ENCODE measurements at regions not wholly inside any gene's neighbourhood (a gene's known extent, or its start where the extent isn't known, plus 50 kb on each side); places are given as distances from the start of the nearest gene placed in this dataset.

- Mint-ChIP-seq H3K36me3 (no peaks in the 10 kb centered on the region), H3K4me1 (ENCODE audit: low read depth) (no peaks in the 10 kb centered on the region), H3K27ac (no peak overlapping the region), H3K4me3 (no peak overlapping the region), H3K27me3 (no peaks in the 10 kb centered on the region), H3K9me3 (ENCODE audit: low read depth) (peaks cover 4% of the 10 kb centered on the region)
Measured at GRCh38 chr12:126860210-126860609, 1406.8 kb upstream of the TMEM132C start.

DNA sequence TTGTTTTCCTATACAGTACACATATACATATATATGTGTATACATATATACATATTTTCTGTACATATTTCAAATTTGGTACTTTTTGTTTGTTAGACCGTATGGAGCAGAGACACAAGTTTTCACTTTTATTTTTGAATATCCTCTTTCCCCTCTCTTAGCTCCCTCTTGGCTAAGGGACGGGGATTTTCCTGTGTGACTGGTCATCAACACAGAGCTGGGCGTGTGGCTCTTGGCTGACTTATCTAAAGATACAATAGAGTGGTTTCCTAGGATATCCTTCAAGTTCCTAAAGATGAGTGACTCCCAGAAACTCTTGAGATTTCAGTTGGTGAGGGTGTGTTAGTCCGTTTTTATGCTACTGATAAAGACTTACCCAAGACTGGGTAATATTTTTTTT is 1404.5 kb upstream of the TMEM132C start:
- Mint-ChIP-seq H3K9me3 (ENCODE audit: low read depth) (peaks cover 4% of the 10 kb centered on the region), H3K4me1 (ENCODE audit: low read depth) (no peaks in the 10 kb centered on the region), H3K36me3 (no peaks in the 10 kb centered on the region), H3K4me3 (no peak overlapping the region), H3K27ac (no peak overlapping the region), H3K27me3 (no peaks in the 10 kb centered on the region)

- H3K36me3 Mint-ChIP-seq, result peaks cover 2% of the 10 kb centered on the region
- H3K27ac Mint-ChIP-seq, result no peak overlapping the region
- H3K4me3 Mint-ChIP-seq, result no peak overlapping the region
- no peaks in the 10 kb centered on the region for H3K27me3 Mint-ChIP-seq
- no peaks in the 10 kb centered on the region for H3K4me1 Mint-ChIP-seq (ENCODE audit: low read depth)
- H3K9me3 Mint-ChIP-seq (ENCODE audit: low read depth), result no peaks in the 10 kb centered on the region
Measured at GRCh38 chr12:126869644-126870043, 1397.3 kb upstream of the TMEM132C start.

GRCh38 chr12:126873701-126874100 is 1393.3 kb upstream of the TMEM132C start:
- peaks cover 2% of the 10 kb centered on the region for H3K27me3 Mint-ChIP-seq
- H3K4me1 Mint-ChIP-seq (ENCODE audit: low read depth), result no peaks in the 10 kb centered on the region
- peaks cover 2% of the 10 kb centered on the region for H3K36me3 Mint-ChIP-seq
- no peak overlapping the region for H3K4me3 Mint-ChIP-seq
- H3K9me3 Mint-ChIP-seq (ENCODE audit: low read depth), result no peaks in the 10 kb centered on the region
- H3K27ac Mint-ChIP-seq, result no peak overlapping the region

GRCh38 chr12:126874427-126875026 is 1392.4 kb upstream of the TMEM132C start:
- no peaks in the 10 kb centered on the region for H3K36me3 Mint-ChIP-seq
- no peaks in the 10 kb centered on the region for H3K4me1 Mint-ChIP-seq (ENCODE audit: low read depth)
- no peak overlapping the region for H3K4me3 Mint-ChIP-seq
- peaks cover 2% of the 10 kb centered on the region for H3K27me3 Mint-ChIP-seq
- H3K9me3 Mint-ChIP-seq (ENCODE audit: low read depth), result no peaks in the 10 kb centered on the region
- H3K27ac Mint-ChIP-seq, result no peak overlapping the region

GRCh38 chr12:126879842-126880241 is 1387.1 kb upstream of the TMEM132C start:
- no peak overlapping the region for H3K4me3 Mint-ChIP-seq
- peaks cover 2% of the 10 kb centered on the region for H3K27me3 Mint-ChIP-seq
- H3K4me1 Mint-ChIP-seq (ENCODE audit: low read depth), result no peaks in the 10 kb centered on the region
- H3K27ac Mint-ChIP-seq, result no peak overlapping the region
- no peaks in the 10 kb centered on the region for H3K36me3 Mint-ChIP-seq
- H3K9me3 Mint-ChIP-seq (ENCODE audit: low read depth), result no peaks in the 10 kb centered on the region

DNA sequence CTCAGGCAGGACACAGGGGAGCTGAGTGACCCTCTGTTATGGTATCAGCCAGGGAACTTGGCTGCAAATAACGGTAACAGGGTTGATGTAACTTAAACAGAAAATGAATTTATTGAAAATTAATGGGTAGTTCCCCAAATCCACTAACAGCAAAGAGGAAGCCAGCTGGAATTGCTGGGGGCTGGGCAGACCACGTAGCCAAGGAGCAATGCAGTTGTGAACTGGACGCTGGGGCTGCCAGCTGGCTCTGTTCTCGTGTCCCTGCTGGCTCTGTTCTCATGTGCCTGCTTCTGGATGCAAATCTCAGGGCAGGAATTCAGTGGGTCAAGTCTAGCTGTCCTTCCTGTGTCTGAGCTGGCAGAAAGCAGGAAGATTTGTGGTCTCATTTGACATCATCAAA is 1383.3 kb upstream of the TMEM132C start:
- H3K4me1 Mint-ChIP-seq (ENCODE audit: low read depth), result no peaks in the 10 kb centered on the region
- no peaks in the 10 kb centered on the region for H3K36me3 Mint-ChIP-seq
- H3K27me3 Mint-ChIP-seq, result no peaks in the 10 kb centered on the region
- H3K27ac Mint-ChIP-seq, result no peak overlapping the region
- no peaks in the 10 kb centered on the region for H3K9me3 Mint-ChIP-seq (ENCODE audit: low read depth)
- H3K4me3 Mint-ChIP-seq, result no peak overlapping the region

- no peaks in the 10 kb centered on the region for H3K4me1 Mint-ChIP-seq (ENCODE audit: low read depth)
- no peaks in the 10 kb centered on the region for H3K9me3 Mint-ChIP-seq (ENCODE audit: low read depth)
- H3K36me3 Mint-ChIP-seq, result no peaks in the 10 kb centered on the region
- no peak overlapping the region for H3K4me3 Mint-ChIP-seq
- H3K27me3 Mint-ChIP-seq, result peaks cover 3% of the 10 kb centered on the region
- no peak overlapping the region for H3K27ac Mint-ChIP-seq
Measured at GRCh38 chr12:126889501-126889900, 1377.5 kb upstream of the TMEM132C start.

DNA sequence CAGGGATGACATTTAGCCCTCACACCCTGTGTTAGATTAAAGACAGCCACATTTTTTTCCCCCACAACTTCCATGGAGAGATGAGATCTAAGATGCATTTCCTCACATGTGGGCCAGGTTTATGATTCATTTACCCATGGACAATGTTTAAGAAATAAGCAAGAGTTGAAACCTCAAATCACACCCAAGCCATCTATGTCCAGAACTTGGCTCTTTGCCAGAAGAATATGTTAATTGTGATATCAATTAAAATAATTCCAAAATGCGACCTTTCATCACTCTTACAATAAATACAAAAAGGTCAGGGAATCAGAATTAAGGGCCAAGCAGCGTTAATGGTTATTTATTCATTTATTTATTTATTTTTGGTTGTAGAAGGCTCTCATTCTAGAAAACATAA is 1376.9 kb upstream of the TMEM132C start:
- H3K27ac Mint-ChIP-seq, result no peak overlapping the region
- H3K9me3 Mint-ChIP-seq (ENCODE audit: low read depth), result no peaks in the 10 kb centered on the region
- peaks cover 3% of the 10 kb centered on the region for H3K27me3 Mint-ChIP-seq
- no peaks in the 10 kb centered on the region for H3K4me1 Mint-ChIP-seq (ENCODE audit: low read depth)
- H3K4me3 Mint-ChIP-seq, result no peak overlapping the region
- no peaks in the 10 kb centered on the region for H3K36me3 Mint-ChIP-seq

GRCh38 chr12:126891789-126892188 is 1375.2 kb upstream of the TMEM132C start:
- Mint-ChIP-seq H3K4me1 (ENCODE audit: low read depth) (no peaks in the 10 kb centered on the region), H3K27me3 (peaks cover 5% of the 10 kb centered on the region), H3K9me3 (ENCODE audit: low read depth) (no peaks in the 10 kb centered on the region), H3K4me3 (no peak overlapping the region), H3K27ac (no peak overlapping the region), H3K36me3 (no peaks in the 10 kb centered on the region)

DNA sequence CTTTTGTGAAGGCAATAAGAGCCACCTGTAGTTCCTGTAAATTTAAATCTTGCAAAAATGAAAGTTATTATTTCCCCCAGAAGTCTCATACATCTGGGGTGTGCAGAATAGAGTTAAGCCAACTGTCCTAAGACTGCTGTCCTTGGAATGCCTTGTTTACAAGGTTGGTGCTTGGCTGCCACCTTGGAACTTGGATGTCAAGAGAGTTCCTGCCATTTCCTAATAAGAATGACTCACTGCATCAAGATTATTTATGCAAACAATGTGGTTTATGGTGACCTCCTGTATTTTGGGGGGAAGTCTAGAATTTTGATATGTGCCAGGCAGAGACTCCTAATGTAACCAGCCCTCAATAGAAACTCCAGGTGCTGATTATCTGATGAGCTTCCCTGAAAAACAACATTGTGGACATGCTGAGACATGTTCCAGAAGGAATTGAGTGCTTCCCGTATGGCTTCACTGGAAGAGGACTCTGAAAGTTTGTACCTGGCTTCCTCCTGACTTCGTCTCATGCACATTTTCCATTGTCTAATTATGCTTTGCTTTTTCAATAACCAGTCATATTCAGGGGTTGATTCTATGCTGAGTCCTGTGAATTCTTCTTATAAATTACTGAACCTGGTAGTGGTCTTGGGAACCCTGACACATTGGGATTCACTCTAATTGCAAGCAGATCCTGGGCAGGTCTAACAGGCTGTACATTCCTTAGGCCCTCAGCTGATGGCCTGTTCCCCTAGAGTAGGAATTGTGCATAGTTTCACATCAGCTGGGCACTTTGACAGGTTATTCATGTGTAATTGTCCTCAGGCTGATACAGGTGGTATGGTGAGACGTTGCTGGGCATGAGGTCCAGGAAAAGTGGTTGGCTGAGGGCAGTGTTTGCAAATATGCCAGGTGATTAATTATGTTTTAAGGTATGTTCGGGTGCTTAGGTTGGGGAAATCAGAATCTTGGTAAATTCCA is 1370.7 kb upstream of the TMEM132C start:
- H3K9me3 Mint-ChIP-seq (ENCODE audit: low read depth), result no peaks in the 10 kb centered on the region
- H3K27ac Mint-ChIP-seq, result no peak overlapping the region
- peaks cover 8% of the 10 kb centered on the region for H3K27me3 Mint-ChIP-seq
- no peaks in the 10 kb centered on the region for H3K4me1 Mint-ChIP-seq (ENCODE audit: low read depth)
- no peak overlapping the region for H3K4me3 Mint-ChIP-seq
- H3K36me3 Mint-ChIP-seq, result no peaks in the 10 kb centered on the region

DNA sequence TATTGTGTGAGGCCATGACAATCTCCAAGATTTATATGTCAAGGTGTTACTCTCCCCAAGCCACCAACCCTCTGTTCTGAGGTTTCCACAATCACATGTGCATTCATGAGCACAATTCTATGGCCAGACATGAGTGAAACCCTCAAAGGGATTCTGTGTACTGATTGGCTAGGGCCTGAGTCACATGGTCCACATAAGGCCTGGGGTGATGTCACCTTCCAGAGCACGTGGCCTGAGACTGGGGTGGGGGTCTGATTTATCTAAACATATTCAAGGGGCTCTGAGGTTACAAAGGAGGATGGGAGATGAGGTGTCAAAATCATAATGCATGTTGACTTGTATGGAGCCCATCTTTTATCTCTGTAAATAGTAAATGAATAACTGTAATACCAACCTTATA is 1369.9 kb upstream of the TMEM132C start:
- no peaks in the 10 kb centered on the region for H3K36me3 Mint-ChIP-seq
- no peaks in the 10 kb centered on the region for H3K4me1 Mint-ChIP-seq (ENCODE audit: low read depth)
- no peaks in the 10 kb centered on the region for H3K9me3 Mint-ChIP-seq (ENCODE audit: low read depth)
- H3K27ac Mint-ChIP-seq, result no peak overlapping the region
- no peak overlapping the region for H3K4me3 Mint-ChIP-seq
- peaks cover 8% of the 10 kb centered on the region for H3K27me3 Mint-ChIP-seq

DNA sequence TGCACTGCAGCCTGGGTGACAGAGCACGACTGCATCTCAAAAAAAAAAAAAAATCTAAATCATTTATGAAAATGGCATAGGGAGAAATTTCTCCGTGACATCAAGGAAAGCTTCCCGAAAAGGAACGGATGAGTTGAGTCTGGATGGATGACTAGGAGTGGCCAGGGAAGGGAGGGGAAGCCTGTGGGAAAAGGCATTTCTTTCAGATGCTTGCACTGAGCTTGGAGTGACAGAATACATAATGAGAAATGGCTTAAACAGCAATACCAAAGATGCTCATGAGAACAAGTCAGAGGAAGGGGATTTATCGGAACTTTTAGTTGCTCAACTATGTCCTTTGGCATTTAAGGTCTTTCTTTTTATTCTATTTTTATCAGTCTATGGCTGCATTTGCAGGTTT is 1369.2 kb upstream of the TMEM132C start:
- Mint-ChIP-seq H3K27ac (no peak overlapping the region), H3K9me3 (ENCODE audit: low read depth) (no peaks in the 10 kb centered on the region), H3K36me3 (no peaks in the 10 kb centered on the region), H3K27me3 (peaks cover 8% of the 10 kb centered on the region), H3K4me1 (ENCODE audit: low read depth) (no peaks in the 10 kb centered on the region), H3K4me3 (no peak overlapping the region)

DNA sequence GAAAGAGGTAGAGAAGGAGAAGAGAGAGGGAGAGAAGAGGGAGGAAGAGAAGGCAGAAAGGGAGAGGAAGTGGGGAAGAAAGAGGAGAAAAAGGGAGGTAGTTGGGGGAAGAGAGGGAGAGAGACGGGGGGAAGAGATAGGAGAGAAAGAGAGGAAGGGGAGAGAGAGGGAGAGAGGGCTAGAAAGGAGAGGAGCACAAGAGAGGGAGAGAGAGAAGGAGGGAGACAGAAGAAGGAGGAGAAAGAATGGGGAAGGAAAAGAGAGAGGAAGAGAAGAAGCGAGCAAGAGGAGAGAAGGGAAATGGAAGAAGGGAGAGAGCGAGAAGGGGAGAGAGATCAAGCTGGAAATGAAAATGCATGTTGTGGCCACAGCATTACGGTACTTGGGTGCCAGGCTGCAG is 1368.4 kb upstream of the TMEM132C start:
- H3K9me3 Mint-ChIP-seq (ENCODE audit: low read depth), result no peaks in the 10 kb centered on the region
- peaks cover 6% of the 10 kb centered on the region for H3K27me3 Mint-ChIP-seq
- no peak overlapping the region for H3K27ac Mint-ChIP-seq
- no peaks in the 10 kb centered on the region for H3K4me1 Mint-ChIP-seq (ENCODE audit: low read depth)
- no peaks in the 10 kb centered on the region for H3K36me3 Mint-ChIP-seq
- no peak overlapping the region for H3K4me3 Mint-ChIP-seq

- Mint-ChIP-seq H3K4me1 (ENCODE audit: low read depth) (no peaks in the 10 kb centered on the region), H3K36me3 (no peaks in the 10 kb centered on the region), H3K9me3 (ENCODE audit: low read depth) (no peaks in the 10 kb centered on the region), H3K27ac (no peak overlapping the region), H3K4me3 (no peak overlapping the region), H3K27me3 (peaks cover 6% of the 10 kb centered on the region)
Measured at GRCh38 chr12:126899926-126900792, 1366.8 kb upstream of the TMEM132C start.
